ENCODE measurements at regions not wholly inside any gene's neighbourhood (a gene's known extent, or its start where the extent isn't known, plus 50 kb on each side); places are given as distances from the start of the nearest gene placed in this dataset.

DNA sequence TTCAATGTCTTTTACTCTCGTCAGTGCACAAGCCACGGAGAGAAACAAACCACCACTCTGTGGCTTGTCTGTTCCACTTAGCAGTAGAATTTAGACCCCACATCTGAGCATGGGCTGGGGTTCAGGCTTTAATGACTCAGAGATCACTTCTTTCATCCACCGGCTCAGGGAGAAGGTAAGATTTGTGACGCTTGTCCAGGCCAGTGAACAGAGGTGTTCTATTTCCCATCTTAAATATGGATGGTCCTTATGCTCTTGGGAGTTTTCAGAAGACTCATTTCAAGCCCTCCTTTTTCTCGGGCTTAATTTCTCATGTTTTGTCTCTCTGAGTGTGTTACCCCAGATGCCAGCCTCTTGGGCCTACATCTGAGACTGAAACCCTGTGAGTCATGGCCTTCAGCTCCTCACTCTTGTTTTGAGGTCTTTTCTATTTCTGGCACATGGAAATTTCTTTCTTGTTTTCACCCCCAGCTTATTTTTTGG lies 127.4 kb upstream of the SFRP2 start:
- no peak for DNase-seq (ENCODE audit: extremely low spot score)
- Histone ChIP-seq H3K9me3 (no peaks in the 10 kb centered on the region), H3K27me3 (no peaks in the 10 kb centered on the region), H3K36me3 (no peaks in the 10 kb centered on the region), H3K4me1 (no peaks in the 10 kb centered on the region), H3K27ac (replicated peaks in 1 of 4) (no peak overlapping the region), H3K4me3 (no peak overlapping the region)
- intact Hi-C loops (cut with DNase I) = no loop called here
- TF ChIP-seq, protein P1, sequence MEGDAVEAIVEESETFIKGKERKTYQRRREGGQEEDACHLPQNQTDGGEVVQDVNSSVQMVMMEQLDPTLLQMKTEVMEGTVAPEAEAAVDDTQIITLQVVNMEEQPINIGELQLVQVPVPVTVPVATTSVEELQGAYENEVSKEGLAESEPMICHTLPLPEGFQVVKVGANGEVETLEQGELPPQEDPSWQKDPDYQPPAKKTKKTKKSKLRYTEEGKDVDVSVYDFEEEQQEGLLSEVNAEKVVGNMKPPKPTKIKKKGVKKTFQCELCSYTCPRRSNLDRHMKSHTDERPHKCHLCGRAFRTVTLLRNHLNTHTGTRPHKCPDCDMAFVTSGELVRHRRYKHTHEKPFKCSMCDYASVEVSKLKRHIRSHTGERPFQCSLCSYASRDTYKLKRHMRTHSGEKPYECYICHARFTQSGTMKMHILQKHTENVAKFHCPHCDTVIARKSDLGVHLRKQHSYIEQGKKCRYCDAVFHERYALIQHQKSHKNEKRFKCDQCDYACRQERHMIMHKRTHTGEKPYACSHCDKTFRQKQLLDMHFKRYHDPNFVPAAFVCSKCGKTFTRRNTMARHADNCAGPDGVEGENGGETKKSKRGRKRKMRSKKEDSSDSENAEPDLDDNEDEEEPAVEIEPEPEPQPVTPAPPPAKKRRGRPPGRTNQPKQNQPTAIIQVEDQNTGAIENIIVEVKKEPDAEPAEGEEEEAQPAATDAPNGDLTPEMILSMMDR (IDR thresholded peaks at IDR 0.05) = no peak
- no peak for TF ChIP-seq EP300 (IDR thresholded peaks at IDR 0.05)
- TF ChIP-seq POLR2A (IDR thresholded peaks at IDR 0.05; ENCODE audit: low read depth) = no peak
- TF ChIP-seq POLR2AphosphoS5 (IDR thresholded peaks at IDR 0.05) = no peak
- 86% methylated on average over 5 of the region's 5 CpGs for WGBS

DNA sequence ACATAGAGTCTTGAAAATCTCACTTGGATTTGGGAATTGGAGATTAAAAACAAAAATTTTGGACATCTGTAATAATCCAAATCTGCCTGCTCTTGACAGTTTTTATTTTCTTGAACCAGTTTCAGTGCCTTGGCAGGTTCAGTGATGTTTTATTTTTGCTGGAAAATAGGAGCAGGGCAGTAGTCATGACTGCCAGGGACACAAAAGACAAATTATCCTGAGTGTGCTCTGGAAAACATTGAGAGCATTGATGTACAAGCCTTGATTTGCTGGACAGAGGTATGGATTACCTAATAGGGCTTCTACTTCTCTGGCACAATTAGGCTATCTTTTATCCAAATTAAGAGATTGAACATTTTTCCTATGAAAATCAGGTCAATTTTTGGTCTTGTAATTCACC lies 123.4 kb upstream of the SFRP2 start:
- H3K4me1 ChIP-seq = no peaks in the 10 kb centered on the region
- H3K27ac ChIP-seq (replicated peaks in 1 of 4) = no peak overlapping the region
- intact Hi-C loops (cut with DNase I) = no loop called here
- no peak for TF ChIP-seq POLR2A (IDR thresholded peaks at IDR 0.05; ENCODE audit: low read depth)
- TF ChIP-seq POLR2AphosphoS5 (IDR thresholded peaks at IDR 0.05) = no peak
- TF ChIP-seq, protein P1 (IDR thresholded peaks at IDR 0.05) = no peak
- H3K27me3 ChIP-seq = no peaks in the 10 kb centered on the region
- DNase-seq (ENCODE audit: extremely low spot score) = no peak
- no peaks in the 10 kb centered on the region for H3K9me3 ChIP-seq
- no peaks in the 10 kb centered on the region for H3K36me3 ChIP-seq
- H3K4me3 ChIP-seq = no peak overlapping the region

DNA sequence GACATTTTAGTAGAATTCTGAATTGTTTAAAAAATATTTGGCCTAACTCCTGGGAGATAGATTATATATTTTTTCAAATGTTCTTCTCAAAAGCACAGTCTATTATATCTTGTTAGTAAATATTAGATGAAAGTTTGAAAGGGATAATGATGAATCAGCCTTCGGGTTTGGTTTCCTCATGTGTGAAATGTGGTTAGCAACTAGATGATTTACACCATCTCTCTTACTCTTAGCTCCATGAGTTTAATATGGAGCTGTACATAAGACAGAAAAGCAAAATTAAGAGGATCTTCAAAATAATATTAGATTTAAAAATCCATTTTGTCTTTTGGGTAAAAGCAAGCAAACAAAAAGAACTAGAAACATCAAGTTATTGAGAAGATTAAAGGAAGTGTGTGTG lies 120.8 kb upstream of the SFRP2 start:
- H3K9me3 ChIP-seq = no peaks in the 10 kb centered on the region
- no peak overlapping the region for H3K4me3 ChIP-seq
- H3K36me3 ChIP-seq = no peaks in the 10 kb centered on the region
- no peaks in the 10 kb centered on the region for H3K27me3 ChIP-seq
- intact Hi-C loops (cut with DNase I) = no loop called here
- WGBS = 46% methylated on average over 1 of the region's 1 CpG
- no peak for DNase-seq (ENCODE audit: extremely low spot score)
- no peak overlapping the region for H3K27ac ChIP-seq (replicated peaks in 1 of 4)
- TF ChIP-seq, protein P1 (IDR thresholded peaks at IDR 0.05) = no peak
- TF ChIP-seq EP300 (IDR thresholded peaks at IDR 0.05) (no peak), POLR2AphosphoS5 (IDR thresholded peaks at IDR 0.05) (no peak), POLR2A (IDR thresholded peaks at IDR 0.05; ENCODE audit: low read depth) (no peak)
- no peaks in the 10 kb centered on the region for H3K4me1 ChIP-seq

DNA sequence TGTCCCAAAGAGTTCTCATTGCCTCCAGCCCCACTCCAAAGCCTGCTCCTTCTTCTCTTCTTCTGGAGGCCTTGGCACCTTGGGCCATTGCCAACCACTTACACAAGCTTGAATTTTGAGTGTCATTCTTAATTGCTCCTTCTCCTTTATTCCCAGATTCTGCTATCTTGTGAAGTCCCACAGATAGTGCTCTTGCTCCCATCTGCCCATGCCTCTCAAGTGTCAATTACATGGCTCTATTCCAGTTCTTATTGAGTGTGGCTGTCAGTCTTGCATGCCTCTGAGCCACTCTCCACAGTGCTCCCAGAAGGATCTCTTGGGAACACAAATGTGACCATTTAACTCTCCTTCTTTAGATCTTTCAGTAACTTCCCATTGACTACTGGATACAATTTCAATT lies 117.3 kb upstream of the SFRP2 start:
- Histone ChIP-seq H3K27me3 (no peaks in the 10 kb centered on the region), H3K4me1 (no peaks in the 10 kb centered on the region), H3K36me3 (no peaks in the 10 kb centered on the region), H3K9me3 (no peaks in the 10 kb centered on the region), H3K4me3 (no peak overlapping the region), H3K27ac (replicated peaks in 1 of 4) (no peak overlapping the region)
- DNase-seq (ENCODE audit: extremely low spot score) = no peak
- TF ChIP-seq POLR2A (IDR thresholded peaks at IDR 0.05; ENCODE audit: low read depth) (no peak), EP300 (IDR thresholded peaks at IDR 0.05) (no peak), POLR2AphosphoS5 (IDR thresholded peaks at IDR 0.05) (no peak)
- TF ChIP-seq, protein P1 (IDR thresholded peaks at IDR 0.05) = no peak
- intact Hi-C loops (cut with DNase I) = no loop called here

DNA sequence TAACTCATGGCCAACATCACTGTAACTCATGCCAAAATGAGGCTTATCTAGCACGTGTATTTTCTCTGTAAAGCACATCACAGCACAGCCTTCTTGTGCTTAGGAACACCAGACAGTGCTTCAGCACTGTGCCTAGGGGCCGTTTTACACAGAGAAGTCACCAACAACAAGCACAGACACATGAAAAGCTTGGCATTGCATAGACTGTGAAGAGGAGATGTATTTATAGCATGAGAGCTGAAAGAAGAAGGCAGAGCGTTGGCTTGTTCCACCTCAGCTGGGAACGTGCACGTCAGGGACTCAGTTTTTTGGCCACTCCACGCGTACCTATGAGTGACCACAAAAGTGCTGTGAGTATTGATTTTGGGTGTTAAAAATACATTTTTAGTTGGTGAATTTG lies 116.3 kb upstream of the SFRP2 start:
- Histone ChIP-seq H3K9me3 (no peaks in the 10 kb centered on the region), H3K4me3 (no peak overlapping the region), H3K36me3 (no peaks in the 10 kb centered on the region), H3K27me3 (no peaks in the 10 kb centered on the region), H3K27ac (replicated peaks in 1 of 4) (no peak overlapping the region), H3K4me1 (no peaks in the 10 kb centered on the region)
- 84% methylated on average over 7 of the region's 7 CpGs for WGBS
- no peak for TF ChIP-seq EP300 (IDR thresholded peaks at IDR 0.05)
- TF ChIP-seq, protein P1 (IDR thresholded peaks at IDR 0.05) = no peak
- no peak for TF ChIP-seq POLR2A (IDR thresholded peaks at IDR 0.05; ENCODE audit: low read depth)
- no peak for TF ChIP-seq POLR2AphosphoS5 (IDR thresholded peaks at IDR 0.05)
- no peak for DNase-seq (ENCODE audit: extremely low spot score)
- intact Hi-C loops (cut with DNase I) = no loop called here
